ENCODE measurements at regions not wholly inside any gene's neighbourhood (a gene's known extent, or its start where the extent isn't known, plus 50 kb on each side); places are given as distances from the start of the nearest gene placed in this dataset.

- no peak for DNase-seq (ENCODE audit: low read depth)
Measured at GRCh38 chr11:105333153-105333552, 193.6 kb upstream of the CARD18 start.

GRCh38 chr11:105332171-105332570 is 192.6 kb upstream of the CARD18 start:
- DNase-seq (ENCODE audit: low read depth): no peak

GRCh38 chr11:105328061-105328460 is 188.5 kb upstream of the CARD18 start:
- DNase-seq (ENCODE audit: low read depth): no peak

GRCh38 chr11:105324156-105324555 is 184.6 kb upstream of the CARD18 start:
- no peak for DNase-seq (ENCODE audit: low read depth)

GRCh38 chr11:105321696-105322095 is 182.1 kb upstream of the CARD18 start:
- DNase-seq (ENCODE audit: low read depth): no peak

- peak; percentile 12 for DNase-seq (ENCODE audit: low read depth)
Measured at GRCh38 chr11:105315287-105315686, 175.7 kb upstream of the CARD18 start.

- DNase-seq (ENCODE audit: low read depth): no peak
Measured at GRCh38 chr11:105312266-105312665, 172.7 kb upstream of the CARD18 start.

- no peak for DNase-seq (ENCODE audit: low read depth)
Measured at GRCh38 chr11:105298630-105299029, 159.1 kb upstream of the CARD18 start.

- DNase-seq (ENCODE audit: low read depth): no peak
Measured at GRCh38 chr11:105298174-105298573, 158.6 kb upstream of the CARD18 start.

GRCh38 chr11:105297463-105297862 is 157.9 kb upstream of the CARD18 start:
- peak; percentile 8 for DNase-seq (ENCODE audit: low read depth)

- DNase-seq (ENCODE audit: low read depth): no peak
Measured at GRCh38 chr11:105296806-105297205, 157.2 kb upstream of the CARD18 start.

- DNase-seq (ENCODE audit: low read depth): no peak
Measured at GRCh38 chr11:105296386-105296785, 156.8 kb upstream of the CARD18 start.

GRCh38 chr11:105282658-105283057 is 143.1 kb upstream of the CARD18 start:
- no peak for DNase-seq (ENCODE audit: low read depth)

GRCh38 chr11:105274631-105275030 is 135.1 kb upstream of the CARD18 start:
- DNase-seq (ENCODE audit: low read depth): no peak

GRCh38 chr11:105273660-105274280 is 134.2 kb upstream of the CARD18 start:
- no peak for DNase-seq (ENCODE audit: low read depth)

- DNase-seq (ENCODE audit: low read depth): no peak
Measured at GRCh38 chr11:105269862-105270261, 130.3 kb upstream of the CARD18 start.

- no peak for DNase-seq (ENCODE audit: low read depth)
Measured at GRCh38 chr11:105268404-105269062, 129.0 kb upstream of the CARD18 start.

GRCh38 chr11:105265845-105266244 is 126.3 kb upstream of the CARD18 start:
- no peak for DNase-seq (ENCODE audit: low read depth)

GRCh38 chr11:105260976-105261375 is 121.4 kb upstream of the CARD18 start:
- no peak for DNase-seq (ENCODE audit: low read depth)

GRCh38 chr11:105245781-105246315 is 106.3 kb upstream of the CARD18 start:
- no peak for DNase-seq (ENCODE audit: low read depth)

- peak; percentile 95 for DNase-seq (ENCODE audit: low read depth)
Measured at GRCh38 chr11:105244160-105244825, 104.7 kb upstream of the CARD18 start.

GRCh38 chr11:105241136-105241535 is 101.6 kb upstream of the CARD18 start:
- DNase-seq (ENCODE audit: low read depth): no peak
